Mesothelial cell of epicardium (in vitro differentiated cells): ENCODE measurements at regions not wholly inside any gene's neighbourhood (a gene's known extent, or its start where the extent isn't known, plus 50 kb on each side); places are given as distances from the start of the nearest gene placed in this dataset.

ENCODE experiments used
- DNase-seq, 2 experiments: peaks; one replicate each; pipeline ENCODE4 v3.0.0; 2021; ENCODE audit warnings: low spot score in 2 of 2; ENCODE audit not compliant: unreplicated experiment in 2 of 2
- H3K27ac Mint-ChIP-seq: 2 replicates; pipeline ENCODE4 v1.8.0; 2021; ENCODE audit warnings: mixed read lengths
- H3K27me3 Mint-ChIP-seq: 2 replicates; pipeline ENCODE4 v1.8.0; 2021; ENCODE audit warnings: low read depth, mixed read lengths
- H3K36me3 Mint-ChIP-seq: 2 replicates; pipeline ENCODE4 v1.8.0; 2021; ENCODE audit warnings: mixed read lengths
- H3K4me1 Mint-ChIP-seq: 2 replicates; pipeline ENCODE4 v1.8.0; 2021; ENCODE audit warnings: mixed read lengths
- H3K4me3 Mint-ChIP-seq: 2 replicates; pipeline ENCODE4 v1.8.0; 2021; ENCODE audit warnings: mild to moderate bottlenecking, moderate library complexity, mixed read lengths
- H3K9me3 Mint-ChIP-seq: 2 replicates; pipeline ENCODE4 v1.8.0; 2021; ENCODE audit warnings: mixed read lengths
- TF ChIP-seq, protein P1 (sequence below): fragments of 200-600 bp; sonication (generic); IDR thresholded peaks from one replicate; pipeline ENCODE4 v1.5.0; 2021; ENCODE audit warnings: antibody characterized with exemption; ENCODE audit not compliant: unreplicated experiment

DNA sequence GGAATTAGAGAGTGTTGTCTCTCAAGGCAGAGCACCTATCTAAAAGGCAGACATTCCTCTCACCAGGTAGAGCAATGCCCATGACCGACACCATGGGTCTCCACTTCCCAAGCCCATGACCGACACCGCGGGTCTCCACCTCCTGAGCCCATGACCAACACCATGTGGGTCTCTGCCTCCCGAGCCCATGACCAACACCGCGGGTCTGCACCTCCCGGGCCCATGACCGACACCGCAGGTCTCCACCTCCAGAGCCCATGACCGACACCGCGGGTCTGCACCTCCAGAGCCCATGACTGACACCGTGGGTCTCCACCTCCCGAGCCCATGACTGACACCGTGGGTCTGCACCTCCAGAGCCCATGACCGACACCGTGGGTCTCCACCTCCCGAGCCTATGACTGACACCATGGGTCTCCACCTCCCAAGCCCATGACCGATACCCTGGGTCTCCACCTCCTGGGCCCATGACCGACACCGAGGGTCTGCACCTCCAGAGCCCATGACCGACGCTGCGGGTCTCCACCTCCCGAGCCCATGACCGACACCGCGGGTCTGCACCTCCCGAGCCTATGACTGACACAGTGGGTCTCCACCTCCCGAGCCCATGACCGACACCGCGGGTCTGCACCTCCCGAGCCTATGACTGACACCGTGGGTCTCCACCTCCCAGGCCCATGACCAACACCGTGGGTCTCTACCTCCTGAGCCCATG is 262.4 kb upstream of the SALL3 start:
- no peak overlapping the region for H3K27ac Mint-ChIP-seq
- no peak for DNase-seq
- peaks cover 7% of the 10 kb centered on the region for H3K4me1 Mint-ChIP-seq
- H3K27me3 Mint-ChIP-seq, result peaks cover 29% of the 10 kb centered on the region
- no peak overlapping the region for H3K4me3 Mint-ChIP-seq
- peaks cover 4% of the 10 kb centered on the region for H3K9me3 Mint-ChIP-seq
- no peaks in the 10 kb centered on the region for H3K36me3 Mint-ChIP-seq
- TF ChIP-seq, protein P1, sequence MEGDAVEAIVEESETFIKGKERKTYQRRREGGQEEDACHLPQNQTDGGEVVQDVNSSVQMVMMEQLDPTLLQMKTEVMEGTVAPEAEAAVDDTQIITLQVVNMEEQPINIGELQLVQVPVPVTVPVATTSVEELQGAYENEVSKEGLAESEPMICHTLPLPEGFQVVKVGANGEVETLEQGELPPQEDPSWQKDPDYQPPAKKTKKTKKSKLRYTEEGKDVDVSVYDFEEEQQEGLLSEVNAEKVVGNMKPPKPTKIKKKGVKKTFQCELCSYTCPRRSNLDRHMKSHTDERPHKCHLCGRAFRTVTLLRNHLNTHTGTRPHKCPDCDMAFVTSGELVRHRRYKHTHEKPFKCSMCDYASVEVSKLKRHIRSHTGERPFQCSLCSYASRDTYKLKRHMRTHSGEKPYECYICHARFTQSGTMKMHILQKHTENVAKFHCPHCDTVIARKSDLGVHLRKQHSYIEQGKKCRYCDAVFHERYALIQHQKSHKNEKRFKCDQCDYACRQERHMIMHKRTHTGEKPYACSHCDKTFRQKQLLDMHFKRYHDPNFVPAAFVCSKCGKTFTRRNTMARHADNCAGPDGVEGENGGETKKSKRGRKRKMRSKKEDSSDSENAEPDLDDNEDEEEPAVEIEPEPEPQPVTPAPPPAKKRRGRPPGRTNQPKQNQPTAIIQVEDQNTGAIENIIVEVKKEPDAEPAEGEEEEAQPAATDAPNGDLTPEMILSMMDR, result no peak

DNA sequence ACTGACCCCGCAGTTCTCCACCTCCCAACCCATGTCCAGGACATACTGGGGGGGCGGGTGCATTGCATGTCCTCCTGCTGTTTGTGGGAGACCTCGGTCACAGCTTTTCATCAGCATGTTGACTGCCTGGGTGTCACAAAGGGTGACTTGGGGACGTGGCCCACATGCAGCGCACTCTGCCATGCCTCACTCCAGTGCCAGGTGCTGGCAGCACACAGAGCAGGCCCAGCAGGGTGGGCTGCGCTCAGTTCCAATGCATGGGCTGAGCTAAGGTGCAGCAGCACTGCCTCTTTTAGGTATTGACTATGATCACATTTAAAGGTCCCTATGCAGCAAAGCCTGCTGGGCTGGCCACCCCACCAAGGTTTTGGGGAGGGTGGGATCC is 261.9 kb upstream of the SALL3 start:
- no peak overlapping the region for H3K27ac Mint-ChIP-seq
- TF ChIP-seq, protein P1, result no peak
- peaks cover 34% of the 10 kb centered on the region for H3K27me3 Mint-ChIP-seq
- DNase-seq, result no peak
- peaks cover 7% of the 10 kb centered on the region for H3K4me1 Mint-ChIP-seq
- peaks cover 4% of the 10 kb centered on the region for H3K9me3 Mint-ChIP-seq
- H3K4me3 Mint-ChIP-seq, result no peak overlapping the region
- H3K36me3 Mint-ChIP-seq, result no peaks in the 10 kb centered on the region

DNA sequence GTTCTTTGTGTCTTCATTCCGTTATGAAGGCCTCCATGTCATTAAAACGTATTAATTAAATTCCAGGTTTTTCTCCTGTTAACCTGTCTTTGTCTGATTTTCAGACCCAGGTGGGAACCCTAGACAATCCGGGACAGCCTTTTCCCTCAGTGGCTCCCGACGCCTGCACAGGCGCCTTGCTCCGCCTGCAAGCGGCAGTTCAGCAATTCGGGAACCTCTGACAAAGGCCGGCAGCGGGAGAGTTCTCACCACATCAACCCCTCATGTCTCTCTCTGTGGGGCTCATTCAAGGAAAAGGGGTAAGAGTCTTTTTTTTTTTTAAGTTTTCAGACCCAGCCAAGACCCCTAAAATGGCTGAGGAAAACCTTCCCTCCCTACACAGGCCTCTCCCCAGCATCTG is 259.8 kb upstream of the SALL3 start:
- Mint-ChIP-seq H3K27ac (no peak overlapping the region), H3K4me1 (peaks cover 7% of the 10 kb centered on the region), H3K4me3 (no peak overlapping the region), H3K36me3 (no peaks in the 10 kb centered on the region), H3K27me3 (peaks cover 46% of the 10 kb centered on the region), H3K9me3 (peaks cover 4% of the 10 kb centered on the region)
- TF ChIP-seq, protein P1, result no peak
- DNase-seq, result no peak

DNA sequence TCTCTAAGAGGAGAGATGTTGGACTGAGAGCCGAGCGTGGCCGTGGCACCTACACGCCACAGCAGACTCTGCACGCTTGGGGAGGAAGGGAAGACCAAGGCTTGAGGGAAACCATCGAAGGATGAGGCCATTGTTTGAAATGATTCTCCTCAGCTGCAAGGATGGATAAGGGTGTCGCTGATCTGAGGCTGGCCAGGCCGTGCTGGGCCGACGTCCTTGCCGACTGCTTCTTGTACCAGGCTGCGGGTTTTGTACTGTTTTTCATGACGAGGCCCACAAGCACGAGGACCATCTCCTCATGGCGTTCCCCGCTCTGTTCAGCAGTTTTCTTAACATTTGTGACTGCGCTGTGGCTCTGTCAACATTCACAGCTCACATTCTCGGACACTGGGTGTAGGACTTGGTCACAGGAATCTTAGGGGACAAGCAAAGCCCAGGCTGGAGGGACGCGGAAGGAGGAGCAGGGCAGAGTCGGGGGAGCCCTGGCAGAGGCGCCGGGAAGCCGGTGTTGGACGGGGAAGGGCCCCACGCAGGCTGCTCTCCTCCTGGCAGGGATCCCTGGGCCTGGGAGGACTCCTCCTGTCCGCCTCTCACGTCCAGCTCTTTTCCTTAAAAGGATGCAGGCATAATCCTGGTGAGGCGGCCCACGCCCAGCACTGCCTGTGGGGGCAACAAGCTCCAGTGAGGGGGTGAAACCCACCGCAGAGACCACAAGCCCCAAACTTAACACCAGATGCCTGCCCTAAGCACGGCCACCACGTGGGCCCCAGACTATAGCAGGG is 259.0 kb upstream of the SALL3 start:
- no peak for DNase-seq
- Mint-ChIP-seq H3K4me3 (no peak overlapping the region), H3K27ac (no peak overlapping the region), H3K4me1 (peaks cover 7% of the 10 kb centered on the region), H3K27me3 (peaks cover 53% of the 10 kb centered on the region), H3K36me3 (no peaks in the 10 kb centered on the region), H3K9me3 (peaks cover 4% of the 10 kb centered on the region)
- TF ChIP-seq, protein P1, result no peak

DNA sequence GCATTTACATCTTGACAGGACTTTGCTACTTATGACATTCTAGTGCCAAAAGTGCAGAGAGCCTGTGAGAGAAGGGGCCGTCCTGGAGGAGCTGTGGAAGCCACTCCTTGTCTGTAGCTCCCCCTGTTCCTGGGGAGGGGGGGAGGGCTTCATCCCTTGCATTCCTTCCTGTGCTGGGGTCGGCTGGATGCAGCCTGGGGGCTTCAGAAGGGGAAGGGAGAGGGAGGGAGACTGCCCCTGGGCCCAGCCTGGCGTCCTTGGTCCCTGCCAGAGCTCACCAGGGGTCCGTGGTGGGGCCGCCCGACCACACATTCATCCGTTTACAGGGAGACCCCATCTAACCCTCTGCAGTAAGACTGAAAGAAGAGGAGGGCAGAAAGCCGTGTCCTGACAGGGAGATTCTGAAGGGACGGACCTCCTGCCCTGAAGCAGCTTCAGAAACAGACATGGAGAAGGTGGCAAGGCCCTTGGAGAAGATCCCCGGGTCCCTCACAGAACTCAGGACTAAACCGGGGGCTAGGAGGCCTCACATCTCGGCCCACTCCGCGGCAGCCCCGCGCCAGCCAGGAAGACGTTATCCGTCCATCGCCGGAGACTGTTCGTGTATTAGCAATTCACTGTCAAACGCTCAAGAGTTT is 258.3 kb upstream of the SALL3 start:
- Mint-ChIP-seq H3K36me3 (no peaks in the 10 kb centered on the region), H3K9me3 (peaks cover 4% of the 10 kb centered on the region), H3K4me3 (no peak overlapping the region), H3K27ac (no peak overlapping the region), H3K4me1 (peaks cover 7% of the 10 kb centered on the region), H3K27me3 (peaks cover 57% of the 10 kb centered on the region)
- TF ChIP-seq, protein P1, result no peak
- no peak for DNase-seq
